ENCODE measurements at regions not wholly inside any gene's neighbourhood (a gene's known extent, or its start where the extent isn't known, plus 50 kb on each side); places are given as distances from the start of the nearest gene placed in this dataset.

- Histone ChIP-seq H3K27ac (no peak overlapping the region), H3K4me1 (no peaks in the 10 kb centered on the region), H3K9me3 (no peaks in the 10 kb centered on the region), H3K4me3 (no peak overlapping the region), H3K27me3 (ENCODE audit: low read depth) (no peaks in the 10 kb centered on the region), H3K36me3 (no peaks in the 10 kb centered on the region)
- intact Hi-C loops (cut with DNase I) = no loop called here
- DNase-seq (no peak), ATAC-seq (no peak)
- no peak for TF ChIP-seq CTCF (IDR thresholded peaks at IDR 0.05)
Measured at GRCh38 chr17:71899317-71899716, 221.5 kb upstream of the SOX9 start.

GRCh38 chr17:71900621-71901229 lies 220.1 kb upstream of the SOX9 start:
- intact Hi-C loops (cut with DNase I) = no loop called here
- no peak overlapping the region for H3K27ac ChIP-seq
- ATAC-seq (no peak), DNase-seq (no peak)
- H3K9me3 ChIP-seq = no peaks in the 10 kb centered on the region
- TF ChIP-seq CTCF (IDR thresholded peaks at IDR 0.05) = no peak
- no peaks in the 10 kb centered on the region for H3K27me3 ChIP-seq (ENCODE audit: low read depth)
- H3K36me3 ChIP-seq = no peaks in the 10 kb centered on the region
- no peak overlapping the region for H3K4me3 ChIP-seq
- no peaks in the 10 kb centered on the region for H3K4me1 ChIP-seq

GRCh38 chr17:71902894-71903506 lies 217.8 kb upstream of the SOX9 start:
- Histone ChIP-seq H3K4me3 (no peak overlapping the region), H3K36me3 (no peaks in the 10 kb centered on the region), H3K4me1 (no peaks in the 10 kb centered on the region), H3K27ac (no peak overlapping the region), H3K27me3 (ENCODE audit: low read depth) (no peaks in the 10 kb centered on the region), H3K9me3 (no peaks in the 10 kb centered on the region)
- intact Hi-C loops (cut with DNase I) = no loop called here
- no peak for TF ChIP-seq CTCF (IDR thresholded peaks at IDR 0.05)
- DNase-seq (no peak), ATAC-seq (no peak)

GRCh38 chr17:71905376-71906031 lies 215.3 kb upstream of the SOX9 start:
- Histone ChIP-seq H3K27me3 (ENCODE audit: low read depth) (no peaks in the 10 kb centered on the region), H3K4me1 (no peaks in the 10 kb centered on the region), H3K36me3 (no peaks in the 10 kb centered on the region), H3K9me3 (no peaks in the 10 kb centered on the region), H3K27ac (no peak overlapping the region), H3K4me3 (no peak overlapping the region)
- ATAC-seq = no peak
- no peak for TF ChIP-seq CTCF (IDR thresholded peaks at IDR 0.05)
- DNase-seq = no peak
- intact Hi-C loops (cut with DNase I) = no loop called here

- Histone ChIP-seq H3K27me3 (ENCODE audit: low read depth) (no peaks in the 10 kb centered on the region), H3K9me3 (no peaks in the 10 kb centered on the region), H3K4me3 (no peak overlapping the region), H3K27ac (no peak overlapping the region), H3K36me3 (no peaks in the 10 kb centered on the region), H3K4me1 (no peaks in the 10 kb centered on the region)
- TF ChIP-seq CTCF (IDR thresholded peaks at IDR 0.05) = no peak
- ATAC-seq = no peak
- no peak for DNase-seq
- intact Hi-C loops (cut with DNase I) = no loop called here
Measured at GRCh38 chr17:71909155-71909554, 211.7 kb upstream of the SOX9 start.

Measured in lower lobe of right lung (tissue), 2 donors.